HL-60 (cell line): ENCODE measurements at regions not wholly inside any gene's neighbourhood (a gene's known extent, or its start where the extent isn't known, plus 50 kb on each side); places are given as distances from the start of the nearest gene placed in this dataset.

Experiments
- CTCF ChIP-seq: IDR thresholded peaks from one replicate; pipeline ENCODE4 v1.5.1; 2011; ENCODE audit warnings: low read length, control low read depth, inconsistent platforms; ENCODE audit not compliant: insufficient read depth
- REST ChIP-seq: IDR thresholded peaks from 2 replicates; pipeline ENCODE4 v1.6.1; 2012; ENCODE audit warnings: low read depth; ENCODE audit not compliant: insufficient replicate concordance

GRCh38 chr11:27563201-27563600 is 56.6 kb upstream of the LIN7C start:
- TF ChIP-seq CTCF: no peak
- TF ChIP-seq REST: no peak
